ENCODE measurements at regions not wholly inside any gene's neighbourhood (a gene's known extent, or its start where the extent isn't known, plus 50 kb on each side); places are given as distances from the start of the nearest gene placed in this dataset.

DNA sequence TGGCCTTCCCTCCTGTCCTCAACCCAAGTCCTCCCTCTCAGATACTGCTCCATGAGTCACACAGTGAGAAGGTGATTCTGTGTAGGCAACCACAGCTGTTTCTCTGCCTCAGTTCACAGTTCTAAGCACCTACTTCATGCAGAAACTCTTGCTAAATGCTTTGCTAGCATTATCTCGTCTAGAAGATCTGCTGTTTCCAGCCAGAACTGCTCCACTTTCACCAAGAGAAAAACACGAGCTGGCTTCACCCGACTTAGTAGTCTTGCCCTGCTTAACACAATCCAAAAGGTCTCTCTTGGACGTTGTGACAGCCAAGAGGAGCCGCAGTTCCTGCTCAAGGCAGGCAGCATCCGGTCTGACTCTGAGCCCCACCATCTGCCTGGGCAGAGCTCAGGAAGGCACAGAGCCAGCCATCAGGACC is 272.1 kb downstream of the UACA start:
- Histone ChIP-seq H3K4me3 (no peak overlapping the region), H3K27ac (no peak overlapping the region)
- TF ChIP-seq CTCF (IDR thresholded peaks at IDR 0.05) = no peak
- DNase-seq (ENCODE audit: low spot score) = no peak

DNA sequence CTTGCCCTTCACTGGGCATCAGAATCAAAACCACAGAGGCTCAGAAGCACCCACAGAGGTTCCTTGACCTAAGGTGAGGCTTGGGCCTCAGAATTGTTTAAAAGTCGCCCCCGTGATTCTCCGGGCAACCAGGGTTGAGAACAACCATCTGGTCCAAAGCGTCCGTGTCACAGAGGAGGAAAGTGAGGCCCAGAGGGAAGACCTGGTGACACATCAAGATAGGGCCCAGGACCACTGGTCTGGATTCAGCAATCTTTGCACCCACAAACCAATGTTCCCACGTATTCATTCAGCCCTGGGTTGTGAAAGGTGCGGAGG is 272.6 kb downstream of the UACA start:
- Histone ChIP-seq H3K4me3 (no peak overlapping the region), H3K27ac (no peak overlapping the region)
- no peak for DNase-seq (ENCODE audit: low spot score)
- TF ChIP-seq CTCF (IDR thresholded peaks at IDR 0.05) = no peak

DNA sequence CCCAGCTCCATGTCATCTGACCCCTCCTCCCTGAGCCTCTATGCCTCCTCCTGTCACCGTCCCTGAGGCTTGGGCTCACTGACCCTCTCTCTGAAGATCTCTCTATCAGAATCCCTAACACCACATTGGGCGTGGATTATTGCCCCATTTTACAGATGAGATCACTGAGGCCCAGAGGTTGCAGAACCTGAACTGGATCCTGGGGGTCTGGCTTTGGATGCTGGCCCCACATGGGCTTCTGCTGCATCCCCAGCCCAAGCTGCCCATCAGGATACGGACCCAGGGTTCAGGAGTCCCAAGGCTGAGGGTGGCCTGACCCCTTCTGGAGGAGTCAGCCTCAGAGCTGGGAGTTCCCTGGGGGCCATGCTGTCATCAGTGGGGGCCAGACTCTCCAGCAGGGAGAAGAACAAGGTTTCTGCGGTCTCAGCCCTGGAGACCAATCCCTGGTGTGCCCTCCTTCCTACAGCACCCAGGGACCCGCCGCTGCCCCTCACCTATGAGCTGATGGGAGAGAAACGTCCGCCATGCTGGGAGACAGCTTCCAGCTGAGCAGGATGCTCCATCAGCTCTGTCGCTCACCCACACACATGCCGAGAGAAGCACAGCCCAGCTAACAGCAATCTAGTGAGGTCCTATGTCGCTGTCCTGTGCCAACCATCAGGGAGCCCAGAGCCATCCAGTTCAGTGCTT is 273.1 kb downstream of the UACA start:
- DNase-seq (ENCODE audit: low spot score) = no peak
- no peak for TF ChIP-seq CTCF (IDR thresholded peaks at IDR 0.05)
- H3K4me3 ChIP-seq = no peak overlapping the region
- H3K27ac ChIP-seq = no peak overlapping the region

DNA sequence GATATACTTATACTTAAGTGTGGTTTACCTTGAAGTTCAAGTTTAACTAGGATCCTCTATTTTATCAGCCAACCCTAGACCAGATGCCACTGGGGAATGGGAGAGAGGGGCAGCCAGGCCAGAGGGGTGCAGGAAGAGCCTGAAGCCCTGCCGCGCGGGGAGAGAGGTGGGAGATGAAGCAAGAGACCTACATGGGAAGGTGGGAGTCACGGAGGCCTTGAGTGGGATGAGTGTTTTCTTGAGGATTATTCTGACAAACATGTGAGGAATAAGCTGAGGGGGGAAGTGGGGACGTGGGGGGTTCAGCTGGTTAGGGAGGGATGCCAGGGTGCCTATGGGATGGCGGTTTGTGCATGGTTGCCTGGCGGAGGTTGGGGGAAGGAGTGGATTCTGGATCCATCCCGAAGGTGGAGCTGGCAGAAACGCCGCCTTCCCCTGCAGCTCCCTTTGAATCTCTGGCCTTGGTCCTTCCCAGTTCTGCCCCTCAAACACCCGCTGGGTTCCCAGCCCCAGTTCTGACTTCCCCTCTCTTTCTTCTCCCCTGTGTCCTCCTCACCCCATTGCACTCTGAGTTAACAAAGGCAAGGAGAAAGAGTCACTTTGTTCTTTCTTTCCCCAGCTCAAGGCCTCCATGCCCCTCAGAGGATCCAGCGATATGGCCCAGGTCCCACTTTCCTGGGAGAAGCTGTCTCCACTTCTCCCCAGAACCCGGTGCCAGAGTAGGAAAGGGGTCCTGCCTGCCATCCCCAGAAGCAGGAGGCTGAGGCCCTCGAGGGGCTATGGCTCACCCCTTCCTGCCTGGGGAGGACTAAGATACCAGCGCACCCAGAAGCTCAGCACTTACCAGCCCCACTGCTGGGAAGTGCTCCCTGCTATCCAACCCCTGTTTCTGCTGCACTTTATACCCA is 274.2 kb downstream of the UACA start:
- no peak overlapping the region for H3K27ac ChIP-seq
- DNase-seq (ENCODE audit: low spot score) = no peak
- no peak for TF ChIP-seq CTCF (IDR thresholded peaks at IDR 0.05)
- H3K4me3 ChIP-seq = no peak overlapping the region

- H3K27ac ChIP-seq = no peak overlapping the region
- DNase-seq (ENCODE audit: low spot score) = peak; percentile 85
- no peak overlapping the region for H3K4me3 ChIP-seq
- peak; percentile 97 for TF ChIP-seq CTCF (IDR thresholded peaks at IDR 0.05)
Observed at GRCh38 chr15:70488002-70488605, 275.3 kb downstream of the UACA start.

GRCh38 chr15:70487387-70487740 is 276.0 kb downstream of the UACA start:
- DNase-seq (ENCODE audit: low spot score) = no peak
- TF ChIP-seq CTCF (IDR thresholded peaks at IDR 0.05) = no peak
- Histone ChIP-seq H3K27ac (no peak overlapping the region), H3K4me3 (no peak overlapping the region)

All from coronary artery (tissue), 2 donors.